GM21786 (cell line): ENCODE measurements at regions not wholly inside any gene's neighbourhood (a gene's known extent, or its start where the extent isn't known, plus 50 kb on each side); places are given as distances from the start of the nearest gene placed in this dataset.
A peak's percentile ranks its signal among the peaks of the same experiment; 100 is the strongest.

Experiments used
- ATAC-seq: cut with Tn5 transposase; IDR thresholded peaks from one replicate; pipeline ENCODE4 v1.9.1; 2021; ENCODE audit not compliant: unreplicated experiment

- ATAC-seq, result no peak
These were observed 102.4 kb downstream of the EFNB2 start for GRCh38 chr13:106433066-106433465.

- no peak for ATAC-seq
These were observed 102.8 kb downstream of the EFNB2 start for GRCh38 chr13:106432636-106433035.

GRCh38 chr13:106426909-106427308, 108.6 kb downstream of the EFNB2 start:
- no peak for ATAC-seq

- ATAC-seq, result no peak
These were observed 109.8 kb downstream of the EFNB2 start for GRCh38 chr13:106425661-106426060.

GRCh38 chr13:106424805-106425204, 110.7 kb downstream of the EFNB2 start:
- ATAC-seq, result no peak

GRCh38 chr13:106423530-106423929, 111.9 kb downstream of the EFNB2 start:
- peak; percentile 70 for ATAC-seq

- ATAC-seq, result no peak
These were observed 116.9 kb downstream of the EFNB2 start for GRCh38 chr13:106418556-106418955.

- ATAC-seq, result no peak
These were observed 117.9 kb downstream of the EFNB2 start for GRCh38 chr13:106417467-106418110.

- peak; percentile 54 for ATAC-seq
These were observed 118.8 kb downstream of the EFNB2 start for GRCh38 chr13:106416645-106417044.

- no peak for ATAC-seq
These were observed 119.5 kb downstream of the EFNB2 start for GRCh38 chr13:106415971-106416370.

GRCh38 chr13:106415442-106415841, 120.0 kb downstream of the EFNB2 start:
- ATAC-seq, result no peak

GRCh38 chr13:106407338-106407737, 128.1 kb downstream of the EFNB2 start:
- ATAC-seq, result peak; percentile 62

- ATAC-seq, result no peak
These were observed 129.7 kb downstream of the EFNB2 start for GRCh38 chr13:106405731-106406130.

GRCh38 chr13:106403280-106403679, 132.2 kb downstream of the EFNB2 start:
- ATAC-seq, result no peak

- no peak for ATAC-seq
These were observed 132.6 kb downstream of the EFNB2 start for GRCh38 chr13:106402866-106403265.

GRCh38 chr13:106401081-106401480, 134.4 kb downstream of the EFNB2 start:
- ATAC-seq, result no peak

- no peak for ATAC-seq
These were observed 135.2 kb downstream of the EFNB2 start for GRCh38 chr13:106400289-106400688.

- no peak for ATAC-seq
These were observed 137.2 kb downstream of the EFNB2 start for GRCh38 chr13:106398289-106398688.

- ATAC-seq, result no peak
These were observed 141.7 kb downstream of the EFNB2 start for GRCh38 chr13:106393776-106394175.

GRCh38 chr13:106391681-106392080, 143.8 kb downstream of the EFNB2 start:
- ATAC-seq, result no peak

- no peak for ATAC-seq
These were observed 144.2 kb downstream of the EFNB2 start for GRCh38 chr13:106391271-106391670.

GRCh38 chr13:106390367-106390766, 145.1 kb downstream of the EFNB2 start:
- no peak for ATAC-seq

- ATAC-seq, result no peak
These were observed 149.8 kb downstream of the EFNB2 start for GRCh38 chr13:106385654-106386053.
